Thymus (tissue), 11 donors: ENCODE measurements at regions not wholly inside any gene's neighbourhood (a gene's known extent, or its start where the extent isn't known, plus 50 kb on each side); places are given as distances from the start of the nearest gene placed in this dataset.

ENCODE experiments used
- DNase-seq, 9 donors: peaks; one replicate each; pipeline ENCODE4 v3.0.0-alpha.2; 2013; ENCODE audit warnings: low spot score in 9 of 9, low read depth in 6 of 9, missing footprints in 1 of 9
- H3K27ac ChIP-seq, 2 donors: one replicate each; pipeline ENCODE4 v1.5.1; 2013; ENCODE audit warnings: control low read depth in 1 of 2, low read depth in 1 of 2, low read length in 1 of 2, mild to moderate bottlenecking in 1 of 2, moderate library complexity in 1 of 2
- H3K27me3 ChIP-seq, 2 donors: one replicate each; pipeline ENCODE4 v1.5.1; 2013; ENCODE audit warnings: low read length in 1 of 2; ENCODE audit not compliant: control insufficient read depth in 2 of 2, insufficient read depth in 1 of 2
- H3K36me3 ChIP-seq, 2 donors: one replicate each; pipeline ENCODE4 v1.5.1; 2013; ENCODE audit warnings: low read length in 1 of 2, mild to moderate bottlenecking in 1 of 2, moderate library complexity in 1 of 2; ENCODE audit not compliant: control insufficient read depth in 2 of 2, insufficient read depth in 2 of 2
- H3K4me1 ChIP-seq, 2 donors: one replicate each; pipeline ENCODE4 v1.5.1; 2013; ENCODE audit warnings: low read length in 2 of 2; ENCODE audit not compliant: control insufficient read depth in 2 of 2, insufficient read depth in 2 of 2
- H3K4me3 ChIP-seq, 2 donors: one replicate each; pipeline ENCODE4 v1.5.1; 2013; ENCODE audit warnings: low read length in 2 of 2, control low read depth in 1 of 2, mild to moderate bottlenecking in 1 of 2
- H3K9me3 ChIP-seq, 2 donors: one replicate each; pipeline ENCODE4 v1.5.1; 2013; ENCODE audit warnings: low read length in 1 of 2, mild to moderate bottlenecking in 1 of 2; ENCODE audit not compliant: control insufficient read depth in 2 of 2, insufficient read depth in 1 of 2
- WGBS: extraction: QIAGEN DNeasy Blood & Tissue Kit; methylation state at CpG from one replicate; pipeline ENCODE4 v1.1.7; 2013; 5-methylcytosine and 5-hydroxymethylcytosine counted together
- donor health status: healthy.

GRCh38 chr15:96889734-96890480 lies 559.4 kb downstream of the NR2F2 start:
- no peaks in the 10 kb centered on the region for H3K4me1 ChIP-seq
- no peaks in the 10 kb centered on the region for H3K36me3 ChIP-seq
- H3K27me3 ChIP-seq: no peaks in the 10 kb centered on the region
- no peak overlapping the region for H3K4me3 ChIP-seq
- no peak for DNase-seq
- WGBS: 49% methylated on average over 6 of the region's 6 CpGs
- no peak overlapping the region for H3K27ac ChIP-seq
- no peaks in the 10 kb centered on the region for H3K9me3 ChIP-seq

- no peak for DNase-seq
- Histone ChIP-seq H3K4me3 (no peak overlapping the region), H3K9me3 (no peaks in the 10 kb centered on the region), H3K27ac (no peak overlapping the region), H3K27me3 (no peaks in the 10 kb centered on the region), H3K36me3 (no peaks in the 10 kb centered on the region), H3K4me1 (no peaks in the 10 kb centered on the region)
- 49% methylated on average over 4 of the region's 4 CpGs for whole genome bisulfite sequencing
Measured at GRCh38 chr15:96891046-96891445, 560.5 kb downstream of the NR2F2 start.

- H3K4me1 ChIP-seq: no peaks in the 10 kb centered on the region
- DNase-seq: no peak
- no peaks in the 10 kb centered on the region for H3K9me3 ChIP-seq
- H3K4me3 ChIP-seq: no peak overlapping the region
- no peaks in the 10 kb centered on the region for H3K36me3 ChIP-seq
- H3K27ac ChIP-seq: no peak overlapping the region
- H3K27me3 ChIP-seq: no peaks in the 10 kb centered on the region
- WGBS: 27% methylated on average over 5 of the region's 5 CpGs
Measured at GRCh38 chr15:96893159-96893906, 562.8 kb downstream of the NR2F2 start.

GRCh38 chr15:96894659-96895058 lies 564.2 kb downstream of the NR2F2 start:
- Histone ChIP-seq H3K36me3 (no peaks in the 10 kb centered on the region), H3K4me1 (no peaks in the 10 kb centered on the region), H3K9me3 (no peaks in the 10 kb centered on the region), H3K27me3 (no peaks in the 10 kb centered on the region), H3K27ac (no peak overlapping the region), H3K4me3 (no peak overlapping the region)
- DNase-seq: no peak
- 91% methylated on average over 1 of the region's 1 CpG for WGBS

GRCh38 chr15:96896766-96897165 lies 566.3 kb downstream of the NR2F2 start:
- no peaks in the 10 kb centered on the region for H3K27me3 ChIP-seq
- DNase-seq: no peak
- no peak overlapping the region for H3K27ac ChIP-seq
- H3K4me1 ChIP-seq: no peaks in the 10 kb centered on the region
- no peaks in the 10 kb centered on the region for H3K36me3 ChIP-seq
- H3K9me3 ChIP-seq: no peaks in the 10 kb centered on the region
- H3K4me3 ChIP-seq: no peak overlapping the region
- WGBS: 1% methylated on average over 3 of the region's 3 CpGs

GRCh38 chr15:96914081-96914480 lies 583.6 kb downstream of the NR2F2 start:
- no peaks in the 10 kb centered on the region for H3K27me3 ChIP-seq
- WGBS: 91% methylated on average over 4 of the region's 4 CpGs
- no peak for DNase-seq
- no peak overlapping the region for H3K4me3 ChIP-seq
- no peaks in the 10 kb centered on the region for H3K4me1 ChIP-seq
- H3K27ac ChIP-seq: no peak overlapping the region
- no peaks in the 10 kb centered on the region for H3K36me3 ChIP-seq
- H3K9me3 ChIP-seq: peaks cover 0 to 3% of the 10 kb centered on the region in 2 donors

- no peak for DNase-seq
- Histone ChIP-seq H3K27ac (no peak overlapping the region), H3K9me3 (peaks cover 0 to 3% of the 10 kb centered on the region in 2 donors), H3K4me1 (no peaks in the 10 kb centered on the region), H3K4me3 (no peak overlapping the region), H3K36me3 (no peaks in the 10 kb centered on the region), H3K27me3 (no peaks in the 10 kb centered on the region)
- WGBS: 92% methylated on average over 2 of the region's 2 CpGs
Measured at GRCh38 chr15:96916750-96917149, 586.2 kb downstream of the NR2F2 start.

GRCh38 chr15:96924570-96924969 lies 594.1 kb downstream of the NR2F2 start:
- Histone ChIP-seq H3K27ac (no peak overlapping the region), H3K36me3 (no peaks in the 10 kb centered on the region), H3K4me3 (no peak overlapping the region), H3K9me3 (no peaks in the 10 kb centered on the region), H3K4me1 (no peaks in the 10 kb centered on the region), H3K27me3 (no peaks in the 10 kb centered on the region)
- WGBS: 0% methylated on average over 1 of the region's 1 CpG
- DNase-seq: no peak
